DND-41 (cell line): ENCODE measurements at regions not wholly inside any gene's neighbourhood (a gene's known extent, or its start where the extent isn't known, plus 50 kb on each side); places are given as distances from the start of the nearest gene placed in this dataset.

ENCODE experiments used
- ATAC-seq: fragments of 200-7000 bp; cut with Tn5 transposase; 3 replicates; pipeline ENCODE4 v1.9.1; 2021; ENCODE audit warnings: low read depth; ENCODE audit not compliant: insufficient read depth
- DNase-seq: peaks from one replicate; pipeline ENCODE4 v3.0.0-alpha.2; 2020
- H2AFZ ChIP-seq: 2 replicates; pipeline ENCODE4 v1.6.0; 2012; ENCODE audit warnings: low read depth, low read length
- H3K27ac ChIP-seq: 2 replicates; pipeline ENCODE4 v1.5.1; 2012; ENCODE audit warnings: low read length, inconsistent platforms
- H3K27me3 ChIP-seq: fragments of 200-600 bp; sonication (generic); 2 replicates; pipeline ENCODE4 v1.6.0; 2012; ENCODE audit warnings: low read length, mild to moderate bottlenecking, inconsistent platforms; ENCODE audit not compliant: insufficient read depth, poor library complexity
- H3K36me3 ChIP-seq: 2 replicates; pipeline ENCODE4 v1.5.1; 2012; ENCODE audit warnings: low read length, inconsistent platforms; ENCODE audit not compliant: insufficient read depth
- H3K4me1 ChIP-seq: 2 replicates; pipeline ENCODE4 v1.5.1; 2012; ENCODE audit warnings: mild to moderate bottlenecking, low read length; ENCODE audit not compliant: insufficient read depth
- H3K4me2 ChIP-seq: 2 replicates; pipeline ENCODE4 v1.6.0; 2012; ENCODE audit warnings: mild to moderate bottlenecking, moderate library complexity, low read length, inconsistent platforms; ENCODE audit not compliant: insufficient read depth
- H3K4me3 ChIP-seq, 2 experiments: fragments of 200-600 bp in 1 of 2; shearing (Covaris generic) in 1 of 2; 2 replicates each; pipeline ENCODE4 v1.5.1; 2012 to 2016; ENCODE audit warnings: inconsistent platforms in 2 of 2, low read length in 2 of 2, mild to moderate bottlenecking in 2 of 2, low read depth in 1 of 2, moderate library complexity in 1 of 2
- H3K79me2 ChIP-seq: 2 replicates; pipeline ENCODE4 v1.6.0; 2012; ENCODE audit warnings: low read length, inconsistent platforms; ENCODE audit not compliant: insufficient read depth
- H3K9ac ChIP-seq: 2 replicates; pipeline ENCODE4 v1.6.0; 2012; ENCODE audit warnings: low read depth, mild to moderate bottlenecking, inconsistent platforms, low read length, moderate library complexity
- H3K9me3 ChIP-seq: 2 replicates; pipeline ENCODE4 v1.5.1; 2012; ENCODE audit warnings: low read length, moderate library complexity, mild to moderate bottlenecking, inconsistent platforms; ENCODE audit not compliant: insufficient read depth, severe bottlenecking
- H4K20me1 ChIP-seq: 2 replicates; pipeline ENCODE4 v1.6.0; 2012; ENCODE audit warnings: low read length; ENCODE audit not compliant: insufficient read depth
- CTCF ChIP-seq: IDR thresholded peaks from 2 replicates; pipeline ENCODE4 v1.5.1; 2012; ENCODE audit warnings: borderline replicate concordance, low read length, moderate library complexity, mild to moderate bottlenecking; ENCODE audit not compliant: poor library complexity, severe bottlenecking; ENCODE audit errors: extremely low read depth
- EZH2 ChIP-seq: IDR thresholded peaks from 3 replicates; pipeline ENCODE4 v1.6.1; 2012; ENCODE audit warnings: borderline replicate concordance, low read depth, mild to moderate bottlenecking, moderate library complexity, low read length, inconsistent platforms; ENCODE audit not compliant: severe bottlenecking

- no peaks in the 10 kb centered on the region for H3K4me1 ChIP-seq
- TF ChIP-seq CTCF (no peak), EZH2 (no peak)
- no peaks in the 10 kb centered on the region for H3K79me2 ChIP-seq
- no peak overlapping the region for H3K9ac ChIP-seq
- DNase-seq (no peak), ATAC-seq (no peak)
- H3K9me3 ChIP-seq: no peaks in the 10 kb centered on the region
- H3K4me2 ChIP-seq: no peak overlapping the region
- H2AFZ ChIP-seq: no peak overlapping the region
- no peaks in the 10 kb centered on the region for H4K20me1 ChIP-seq
- H3K27ac ChIP-seq: no peak overlapping the region
- no peaks in the 10 kb centered on the region for H3K36me3 ChIP-seq
- no peaks in the 10 kb centered on the region for H3K27me3 ChIP-seq
- no peak overlapping the region for H3K4me3 ChIP-seq
Measured at GRCh38 chr2:205882806-205883425, 200.6 kb downstream of the NRP2 start.

- no peaks in the 10 kb centered on the region for H4K20me1 ChIP-seq
- no peak for TF ChIP-seq CTCF
- no peak for TF ChIP-seq EZH2
- H3K9me3 ChIP-seq: no peaks in the 10 kb centered on the region
- DNase-seq: no peak
- no peaks in the 10 kb centered on the region for H3K79me2 ChIP-seq
- H3K27ac ChIP-seq: no peak overlapping the region
- no peak for ATAC-seq
- no peak overlapping the region for H3K9ac ChIP-seq
- no peaks in the 10 kb centered on the region for H3K4me1 ChIP-seq
- H2AFZ ChIP-seq: no peak overlapping the region
- no peak overlapping the region for H3K4me3 ChIP-seq
- no peak overlapping the region for H3K4me2 ChIP-seq
- no peaks in the 10 kb centered on the region for H3K36me3 ChIP-seq
- H3K27me3 ChIP-seq: no peaks in the 10 kb centered on the region
Measured at GRCh38 chr2:205880048-205880447, 197.7 kb downstream of the NRP2 start.

- H3K9me3 ChIP-seq: no peaks in the 10 kb centered on the region
- H2AFZ ChIP-seq: no peak overlapping the region
- no peaks in the 10 kb centered on the region for H3K36me3 ChIP-seq
- ATAC-seq (no peak), DNase-seq (no peak)
- H3K27ac ChIP-seq: no peak overlapping the region
- no peak overlapping the region for H3K4me3 ChIP-seq
- H3K4me1 ChIP-seq: no peaks in the 10 kb centered on the region
- no peaks in the 10 kb centered on the region for H3K27me3 ChIP-seq
- no peak overlapping the region for H3K4me2 ChIP-seq
- H3K79me2 ChIP-seq: no peaks in the 10 kb centered on the region
- H3K9ac ChIP-seq: no peak overlapping the region
- no peaks in the 10 kb centered on the region for H4K20me1 ChIP-seq
- TF ChIP-seq CTCF (no peak), EZH2 (no peak)
Measured at GRCh38 chr2:205878999-205879762, 196.9 kb downstream of the NRP2 start.
